Globus pallidus (tissue), 1 donor: ENCODE measurements at regions not wholly inside any gene's neighbourhood (a gene's known extent, or its start where the extent isn't known, plus 50 kb on each side); places are given as distances from the start of the nearest gene placed in this dataset.

Source experiments
- DNase-seq: peaks from one replicate; pipeline ENCODE4 v3.0.0-alpha.2; 2015; ENCODE audit warnings: low spot score

DNA sequence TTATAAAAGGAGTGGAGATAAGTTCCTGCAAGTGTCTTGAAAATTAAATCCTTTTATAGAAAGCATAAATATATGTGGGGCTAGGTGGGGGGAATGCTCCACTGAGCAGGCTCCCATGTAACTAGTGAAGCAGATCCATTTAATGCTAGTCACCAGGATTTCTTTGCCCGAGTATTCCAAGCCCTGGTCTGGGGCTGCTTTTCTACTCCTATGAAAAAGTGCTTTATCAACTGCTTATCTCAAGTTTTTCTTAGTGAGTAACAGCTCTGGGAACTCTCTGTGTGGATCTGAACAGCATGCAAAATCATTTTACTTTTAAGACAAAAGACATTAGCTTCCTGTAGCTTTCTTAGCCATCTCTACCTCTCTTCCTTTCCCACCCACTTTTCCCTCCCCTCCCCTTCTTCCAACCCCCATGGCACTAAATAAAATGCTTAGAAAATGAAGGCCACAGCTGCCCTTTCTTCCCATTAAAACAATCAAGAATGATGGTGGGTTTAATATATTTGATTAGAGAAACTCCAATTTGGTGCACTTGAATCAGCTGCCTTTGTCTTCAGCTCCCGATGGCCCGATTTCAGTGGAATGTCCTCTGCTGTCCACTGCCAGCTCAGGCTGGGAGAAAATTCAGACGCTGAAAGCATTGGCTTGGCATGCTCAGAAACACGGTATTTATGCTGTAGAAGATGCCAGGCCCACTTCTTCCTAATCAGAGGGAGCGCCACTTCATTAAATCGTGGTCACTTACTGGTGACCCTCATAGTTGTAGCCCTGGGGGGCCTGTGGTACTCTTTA, 475.1 kb downstream of the FOXO1 start:
- DNase-seq: peak; percentile 66

- peak; percentile 51 for DNase-seq
These were observed 474.0 kb downstream of the FOXO1 start for GRCh38 chr13:40192452-40192851.

DNA sequence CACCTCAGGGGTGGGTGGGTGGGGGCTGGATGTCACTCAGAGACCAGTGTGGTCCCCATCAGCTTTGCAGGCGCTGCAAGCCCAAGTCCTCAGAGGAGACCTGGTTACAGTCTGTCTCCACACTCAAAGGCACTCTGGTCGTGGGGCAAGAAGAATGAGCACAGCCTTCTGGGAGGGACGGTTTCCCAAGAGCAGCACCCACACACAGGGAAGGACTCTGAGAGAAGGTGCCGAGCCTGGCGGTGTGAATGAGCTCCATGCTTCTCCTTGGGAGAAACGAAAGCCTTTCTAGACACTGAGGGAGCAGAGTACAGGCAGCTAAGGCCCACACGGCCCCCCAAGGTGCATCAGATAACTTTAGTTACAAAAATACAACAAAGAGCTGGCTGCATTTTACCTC, 473.6 kb downstream of the FOXO1 start:
- no peak for DNase-seq

DNA sequence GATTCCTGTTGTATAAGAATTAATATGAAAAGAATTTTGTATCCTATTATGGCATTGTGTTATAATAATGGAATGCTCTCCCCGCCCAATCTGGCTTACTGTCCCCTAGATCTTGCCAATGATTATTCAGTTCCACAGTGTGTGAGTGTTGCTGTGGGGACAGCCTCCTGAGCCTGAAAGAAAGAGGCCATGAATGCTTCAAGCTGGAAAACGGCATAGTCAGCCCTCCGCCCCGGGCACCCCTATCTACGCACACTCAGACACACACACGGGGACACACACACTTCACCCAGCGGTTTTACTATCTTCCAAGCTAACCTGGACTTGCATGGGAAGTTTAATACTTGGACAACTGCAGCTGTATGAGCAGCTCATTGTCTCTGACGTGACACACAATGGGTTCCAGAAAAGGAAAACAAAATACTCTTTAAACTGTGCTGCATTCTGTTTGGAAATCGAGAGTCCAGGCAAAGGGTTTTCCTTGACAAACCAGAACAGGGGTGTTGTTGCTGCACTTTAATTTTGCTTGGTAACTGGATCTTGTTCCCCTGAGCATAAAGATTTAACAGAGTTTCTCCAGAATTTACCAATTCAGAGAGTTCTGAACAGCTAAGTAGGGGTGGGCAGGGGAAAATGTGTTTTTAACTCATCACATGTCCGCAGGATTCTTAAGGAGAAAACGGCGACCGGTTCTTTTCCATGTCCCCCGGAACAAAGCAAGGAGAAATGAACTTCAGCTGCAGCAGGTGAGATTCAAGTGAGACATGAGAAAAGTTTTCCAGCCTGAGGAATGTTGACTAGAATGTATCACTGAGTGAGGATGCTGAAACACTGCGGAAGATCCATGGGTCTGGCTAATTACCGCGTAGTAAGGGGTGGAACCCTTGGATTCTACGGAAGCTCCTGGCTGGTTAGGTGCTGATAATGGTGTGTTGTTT, 472.9 kb downstream of the FOXO1 start:
- peak; percentile 91 for DNase-seq

GRCh38 chr13:40194224-40194806, 472.1 kb downstream of the FOXO1 start:
- DNase-seq: no peak

DNA sequence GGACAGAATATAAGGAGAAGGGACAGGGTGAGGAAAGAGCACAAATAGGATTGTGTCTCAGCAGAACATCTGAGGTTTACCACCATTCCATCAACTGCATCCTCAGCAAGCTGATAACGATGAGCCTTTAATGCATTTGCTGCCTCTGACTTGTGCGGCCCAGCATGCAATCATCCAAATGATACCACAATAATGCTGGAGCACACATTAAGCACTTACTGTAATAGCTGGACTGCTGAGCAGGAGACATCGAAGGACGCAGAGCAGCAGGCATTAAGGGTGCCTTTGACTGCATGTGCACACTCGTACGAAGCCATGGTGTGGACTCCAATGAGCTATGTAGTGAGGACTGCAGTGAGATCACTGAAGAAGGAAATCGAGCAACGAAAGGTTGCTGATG, 469.4 kb downstream of the FOXO1 start:
- DNase-seq: no peak

- DNase-seq: no peak
These were observed 468.4 kb downstream of the FOXO1 start for GRCh38 chr13:40197936-40198595.

DNA sequence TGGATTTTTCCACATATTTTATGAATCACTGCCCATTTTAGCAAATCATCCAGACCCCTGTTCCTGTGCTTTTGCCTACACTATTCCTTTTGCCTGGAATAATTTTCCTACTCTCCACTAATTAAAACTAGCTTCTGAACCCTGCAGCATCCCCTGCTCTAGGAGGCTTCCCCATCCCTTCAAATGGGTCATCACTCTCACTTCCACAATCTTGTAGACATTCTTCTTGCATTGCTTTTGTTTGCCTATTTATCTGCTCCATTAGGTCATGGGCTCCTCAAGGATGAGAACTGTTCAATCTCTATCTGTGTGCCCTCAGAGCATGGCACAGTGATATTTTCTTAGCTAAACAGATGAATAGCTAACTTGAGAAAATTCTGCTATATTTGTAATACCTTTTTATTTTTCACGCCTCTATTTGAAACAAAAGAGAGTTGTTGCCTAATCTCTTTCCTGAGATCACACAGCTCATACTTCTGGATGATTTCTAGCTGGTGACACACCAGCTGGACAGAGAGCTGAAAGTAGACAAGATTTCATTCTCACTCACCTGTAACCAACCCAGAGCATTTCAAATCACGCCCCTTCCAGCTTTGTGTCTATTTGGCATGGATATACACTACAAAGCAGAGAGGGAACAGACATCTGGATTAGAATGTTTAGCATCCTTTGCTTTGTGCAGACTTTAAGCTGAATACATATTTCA, 466.0 kb downstream of the FOXO1 start:
- DNase-seq: no peak

- no peak for DNase-seq
These were observed 462.2 kb downstream of the FOXO1 start for GRCh38 chr13:40204246-40204645.

DNA sequence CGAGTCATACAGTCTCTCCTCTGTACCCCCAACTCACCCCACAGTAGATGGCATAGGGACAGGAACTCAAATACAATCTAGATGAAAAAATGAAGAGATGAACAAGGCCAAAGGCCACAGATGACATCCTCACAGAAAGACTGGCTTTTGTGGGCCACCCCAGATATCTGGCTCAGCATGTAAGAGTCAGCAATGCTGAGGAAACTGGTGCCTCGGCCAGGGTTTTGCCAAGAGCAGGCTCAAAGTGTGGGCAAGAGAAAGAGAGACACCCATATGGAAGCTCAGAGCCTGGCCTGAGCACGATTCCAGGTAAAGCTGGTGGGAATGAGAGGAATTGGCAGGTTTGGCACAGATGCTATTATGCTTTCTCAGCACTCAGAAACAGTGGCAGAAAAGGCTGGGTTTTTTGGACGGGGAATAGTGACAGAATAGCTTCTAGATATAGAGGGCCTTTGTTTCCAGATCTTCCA, 460.6 kb downstream of the FOXO1 start:
- no peak for DNase-seq

GRCh38 chr13:40206241-40207000, 460.0 kb downstream of the FOXO1 start:
- DNase-seq: peak; percentile 66

GRCh38 chr13:40207001-40207478, 459.4 kb downstream of the FOXO1 start:
- no peak for DNase-seq

- no peak for DNase-seq
These were observed 457.9 kb downstream of the FOXO1 start for GRCh38 chr13:40208517-40208916.

GRCh38 chr13:40210865-40211585, 455.4 kb downstream of the FOXO1 start:
- DNase-seq: no peak

DNA sequence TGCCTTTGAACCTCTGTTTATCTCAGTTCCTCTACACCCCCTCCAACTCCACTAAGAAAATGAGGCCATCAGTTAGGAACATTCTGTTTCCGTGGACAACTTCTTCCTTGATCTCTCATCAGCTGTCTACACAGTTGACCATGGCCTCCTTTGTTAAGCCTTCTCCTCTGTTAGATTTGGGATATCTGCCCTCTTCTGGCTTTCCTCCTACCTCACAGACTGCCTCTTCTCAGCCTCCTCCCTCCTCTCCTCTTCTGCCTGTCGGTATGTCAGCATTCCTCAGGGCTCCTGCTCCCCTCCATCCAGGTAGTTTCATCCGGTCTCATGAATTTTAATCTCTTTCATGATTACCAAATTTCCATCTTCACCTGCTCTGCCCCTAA, 454.9 kb downstream of the FOXO1 start:
- DNase-seq: no peak

GRCh38 chr13:40213779-40214178, 452.7 kb downstream of the FOXO1 start:
- no peak for DNase-seq

- DNase-seq: no peak
These were observed 451.1 kb downstream of the FOXO1 start for GRCh38 chr13:40215311-40215710.

DNA sequence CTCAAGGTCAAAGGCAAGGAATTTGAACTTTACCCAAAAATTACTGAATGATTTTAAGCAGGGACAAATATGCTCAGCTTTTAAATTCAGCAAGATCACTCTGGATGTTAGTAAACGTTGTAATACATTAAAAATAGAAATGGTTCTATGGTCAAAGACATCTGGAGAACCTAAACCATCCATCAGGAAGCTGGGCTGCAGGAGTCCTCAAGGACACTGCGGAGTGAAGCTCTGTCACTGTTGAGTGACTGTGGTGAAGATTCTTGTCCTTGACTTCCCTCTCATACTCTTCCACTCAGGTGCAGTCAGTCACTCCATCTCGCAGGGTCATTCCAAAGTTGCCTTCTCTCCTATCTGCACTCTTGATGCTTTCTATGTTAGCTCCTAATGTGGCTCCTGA, 450.7 kb downstream of the FOXO1 start:
- no peak for DNase-seq

GRCh38 chr13:40217675-40218074, 448.8 kb downstream of the FOXO1 start:
- DNase-seq: no peak
